Right lobe of liver (tissue), 6 donors: ENCODE measurements at regions not wholly inside any gene's neighbourhood (a gene's known extent, or its start where the extent isn't known, plus 50 kb on each side); places are given as distances from the start of the nearest gene placed in this dataset.

Source experiments
- ATAC-seq, 4 donors: fragments of 200-7000 bp; cut with Tn5 transposase; one replicate each; pipeline ENCODE4 v1.9.1; 2020; ENCODE audit warnings: mild to moderate bottlenecking in 4 of 4, moderate library complexity in 4 of 4
- DNase-seq, 3 donors: peaks; one replicate each; pipeline ENCODE4 v3.0.0-alpha.2; 2020
- H3K27ac ChIP-seq, 3 donors: fragments of 200-600 bp; one replicate each; pipeline ENCODE4 v1.8.0; 2022
- H3K27me3 ChIP-seq, 2 donors: fragments of 200-600 bp; one replicate each; pipeline ENCODE4 v1.8.0; 2022
- H3K36me3 ChIP-seq, 4 donors: fragments of 200-600 bp; sonication (generic) in 1 of 4; one replicate each; pipeline versions ENCODE4 v1.5.1 to v1.8.0; 2017 to 2022; ENCODE audit warnings: control low read depth in 1 of 4
- H3K4me1 ChIP-seq, 4 donors: fragments of 200-600 bp; sonication (generic) in 1 of 4; one replicate each; pipeline versions ENCODE4 v1.5.1 to v1.8.0; 2017 to 2022; ENCODE audit warnings: control low read depth in 1 of 4
- H3K4me3 ChIP-seq, 3 donors: fragments of 200-600 bp; one replicate each; pipeline ENCODE4 v1.8.0; 2022
- H3K9me3 ChIP-seq, 4 donors: fragments of 200-600 bp; sonication (generic) in 1 of 4; one replicate each; pipeline versions ENCODE4 v1.5.1 to v1.8.0; 2017 to 2022; ENCODE audit warnings: control low read depth in 1 of 4
- CTCF ChIP-seq, 4 donors: fragments of 200-600 bp in 3 of 4; fragments of 450-650 bp in 1 of 4; IDR thresholded peaks; one replicate each; pipeline versions ENCODE4 v1.5.1 to v1.8.0; 2016 to 2022; ENCODE audit warnings: antibody characterized with exemption in 4 of 4, mild to moderate bottlenecking in 2 of 4
- POLR2A ChIP-seq: fragments of 450-650 bp; IDR thresholded peaks from one replicate; pipeline ENCODE4 v1.6.1; 2017; ENCODE audit warnings: antibody characterized with exemption, mild to moderate bottlenecking
- WGBS: methylation state at CpG from one replicate; pipeline ENCODE4 v1.1.6; 2018; ENCODE audit warnings: low coverage, low lambda C conversion rate; ENCODE audit not compliant: insufficient coverage; ENCODE audit errors: missing lambda C conversion rate; 5-methylcytosine and 5-hydroxymethylcytosine counted together
- intact Hi-C, 2 donors: fragments of 100-400 bp; cut with DNase I; formaldehyde crosslinking; loops; one replicate each; pipeline versions ENCODE4 v1.11.2 to v1.14.1; 2022
- donor health status: DM: no; HTN: yes; CAD: no.
- donor health status: DM: no; HTN: no; CAD: no.
- donor health status: DM: no; HTN: no; CAD: no.
- donor health status: DM: no; HTN: yes; CAD: no.
- donor health status: DM: no; HTN: yes; CAD: no.

- Histone ChIP-seq H3K27me3 (no peaks in the 10 kb centered on the region), H3K36me3 (no peaks in the 10 kb centered on the region), H3K9me3 (no peaks in the 10 kb centered on the region), H3K4me3 (no peak overlapping the region), H3K4me1 (no peaks in the 10 kb centered on the region), H3K27ac (no peak overlapping the region)
- no peak for ATAC-seq
- intact Hi-C loops = no loop called here
- no peak for DNase-seq
- TF ChIP-seq CTCF (IDR thresholded peaks at IDR 0.05) = no peak
- TF ChIP-seq POLR2A = no peak
- WGBS = 81% methylated on average over 3 of the region's 3 CpGs
Observed at GRCh38 chr12:107373238-107373809, 280.0 kb upstream of the CRY1 start.

GRCh38 chr12:107374161-107374840 is 281.0 kb upstream of the CRY1 start:
- ATAC-seq = peak in 2 of 4 donors; percentile 25 to 26
- intact Hi-C loops = no loop called here

GRCh38 chr12:107375231-107375630 is 281.9 kb upstream of the CRY1 start:
- Histone ChIP-seq H3K4me1 (peaks cover 0 to 4% (median 0%) of the 10 kb centered on the region in 4 donors), H3K9me3 (no peaks in the 10 kb centered on the region), H3K27ac (no peak overlapping the region), H3K4me3 (no peak overlapping the region), H3K36me3 (no peaks in the 10 kb centered on the region), H3K27me3 (no peaks in the 10 kb centered on the region)
- intact Hi-C loops = no loop called here
- ATAC-seq = no peak
- no peak for TF ChIP-seq CTCF (IDR thresholded peaks at IDR 0.05)
- no peak for TF ChIP-seq POLR2A
- 79% methylated on average over 5 of the region's 8 CpGs for WGBS
- no peak for DNase-seq

More at GRCh38 chr12:107374161-107374840, 281.0 kb upstream of the CRY1 start:
- Histone ChIP-seq H3K36me3 (no peaks in the 10 kb centered on the region), H3K4me3 (no peak overlapping the region), H3K4me1 (no peaks in the 10 kb centered on the region), H3K27ac (no peak overlapping the region), H3K9me3 (no peaks in the 10 kb centered on the region), H3K27me3 (no peaks in the 10 kb centered on the region)
- TF ChIP-seq CTCF (IDR thresholded peaks at IDR 0.05) = no peak
- no peak for TF ChIP-seq POLR2A
- WGBS = 18% methylated on average over 10 of the region's 10 CpGs
- DNase-seq = no peak

- H3K27ac ChIP-seq = no peak overlapping the region
- H3K4me1 ChIP-seq = peaks cover 0 to 6% (median 0%) of the 10 kb centered on the region in 4 donors
- ATAC-seq (no peak), DNase-seq (no peak)
- TF ChIP-seq POLR2A (no peak), CTCF (IDR thresholded peaks at IDR 0.05) (no peak)
- no peak overlapping the region for H3K4me3 ChIP-seq
- intact Hi-C loops = no loop called here
- WGBS = 86% methylated on average over 3 of the region's 6 CpGs
- no peaks in the 10 kb centered on the region for H3K27me3 ChIP-seq
- H3K36me3 ChIP-seq = no peaks in the 10 kb centered on the region
- H3K9me3 ChIP-seq = no peaks in the 10 kb centered on the region
Observed at GRCh38 chr12:107377596-107378385, 284.4 kb upstream of the CRY1 start.
